NAMALWA (cell line): ENCODE measurements at regions not wholly inside any gene's neighbourhood (a gene's known extent, or its start where the extent isn't known, plus 50 kb on each side); places are given as distances from the start of the nearest gene placed in this dataset.
A peak's percentile ranks its signal among the peaks of the same experiment; 100 is the strongest.
"Not testable (repeated sequence)": the region's sequence is repeated elsewhere in the genome, so short reads cannot be mapped to it uniquely, and the experiment has no call there.

Experiments used
- DNase-seq: peaks from one replicate; pipeline ENCODE4 v3.0.0-alpha.2; 2015; ENCODE audit warnings: low spot score

- no peak for DNase-seq
Measured at GRCh38 chr3:816605-817004, 276.2 kb upstream of the CNTN6 start.

GRCh38 chr3:834679-835078 lies 258.1 kb upstream of the CNTN6 start:
- DNase-seq, result no peak

DNA sequence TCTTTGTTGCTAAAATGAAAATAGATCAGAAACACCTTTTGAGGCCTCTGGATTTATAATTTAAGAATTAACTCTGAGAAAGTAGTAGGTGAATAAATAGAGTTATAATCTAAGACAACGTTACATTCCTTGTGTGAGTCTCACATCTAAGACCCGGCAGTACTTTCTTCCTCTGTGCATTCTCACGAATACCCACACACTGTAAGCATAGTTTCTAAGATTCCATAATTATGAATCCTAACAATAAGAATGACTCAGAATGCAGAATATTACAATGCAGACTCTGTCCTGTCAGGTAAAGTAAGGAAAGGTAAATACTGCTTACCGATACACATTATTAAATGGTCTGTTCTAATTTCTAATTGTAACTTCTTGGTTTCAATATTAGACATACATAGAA lies 257.7 kb upstream of the CNTN6 start:
- no peak for DNase-seq

DNA sequence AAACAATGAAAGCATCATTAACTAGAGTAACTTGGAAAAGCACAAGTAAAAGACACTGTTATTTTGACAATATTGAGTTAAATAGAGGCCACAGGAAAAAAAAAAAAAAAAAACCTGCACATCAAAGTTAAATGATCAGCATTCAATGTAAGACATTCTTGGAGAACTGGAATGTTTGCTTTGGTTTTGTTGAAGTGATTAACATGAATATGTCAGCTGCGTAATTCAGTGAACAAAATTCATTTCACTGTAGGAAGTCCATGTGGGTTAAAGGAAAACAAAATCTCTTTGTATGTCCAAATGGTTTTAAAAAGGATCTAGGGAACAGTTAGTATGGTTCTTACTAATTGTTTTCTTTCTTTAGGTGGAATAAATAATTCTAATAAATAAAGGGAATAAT lies 252.8 kb upstream of the CNTN6 start:
- DNase-seq, result no peak

DNA sequence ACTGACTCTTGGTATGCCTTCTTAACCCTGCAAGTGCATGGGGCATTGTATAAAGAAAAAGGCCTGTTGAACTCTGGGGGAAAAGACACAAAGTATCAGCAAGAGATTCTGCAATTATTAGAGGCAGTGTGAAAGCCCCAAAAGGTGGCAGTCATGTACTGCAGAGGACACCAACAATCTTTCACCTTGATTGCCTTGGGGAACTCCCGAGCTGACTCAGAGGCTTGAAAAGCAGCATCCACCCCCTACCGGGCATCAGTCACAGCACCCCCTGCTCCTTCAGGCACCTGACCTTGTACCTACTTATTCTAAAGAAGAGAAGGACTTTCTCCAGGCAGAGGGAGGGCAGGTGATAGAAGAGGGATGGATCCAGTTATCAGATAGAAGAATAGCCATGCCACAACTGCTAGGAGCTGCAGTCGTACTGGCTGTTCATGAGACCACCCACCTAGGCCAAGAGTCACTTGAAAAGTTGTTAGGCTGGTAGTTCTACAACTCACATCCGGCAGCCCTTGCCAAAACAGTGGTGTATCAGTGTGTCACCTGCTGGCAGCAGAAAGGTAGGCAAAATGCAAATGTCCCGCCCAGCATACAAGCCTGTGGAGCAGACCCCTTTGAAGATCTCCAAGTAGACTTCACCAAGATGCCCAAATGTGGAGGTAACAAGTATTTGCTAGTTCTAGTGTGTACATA lies 241.6 kb upstream of the CNTN6 start:
- peak; percentile 10 for DNase-seq

DNA sequence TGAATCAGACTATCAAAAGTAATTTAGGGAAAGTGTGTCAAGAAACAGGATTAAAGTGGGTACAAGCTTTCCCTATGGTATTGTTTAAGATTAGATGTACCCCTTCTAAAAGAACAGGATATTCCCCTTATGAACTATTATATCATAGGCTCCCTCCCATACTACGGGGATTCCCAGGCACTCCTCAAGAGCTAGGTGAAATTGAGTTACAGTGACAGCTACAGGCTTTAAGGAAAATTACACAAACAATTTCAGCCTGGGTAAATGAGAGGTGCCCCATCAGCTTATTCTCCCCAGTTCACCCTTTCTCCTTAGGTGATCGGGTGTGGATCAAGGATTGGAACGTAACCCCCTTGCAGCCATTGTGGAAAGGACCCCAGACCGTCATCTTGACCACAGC lies 240.8 kb upstream of the CNTN6 start:
- DNase-seq, result no peak

GRCh38 chr3:853489-853888 lies 239.3 kb upstream of the CNTN6 start:
- DNase-seq, result no peak

DNA sequence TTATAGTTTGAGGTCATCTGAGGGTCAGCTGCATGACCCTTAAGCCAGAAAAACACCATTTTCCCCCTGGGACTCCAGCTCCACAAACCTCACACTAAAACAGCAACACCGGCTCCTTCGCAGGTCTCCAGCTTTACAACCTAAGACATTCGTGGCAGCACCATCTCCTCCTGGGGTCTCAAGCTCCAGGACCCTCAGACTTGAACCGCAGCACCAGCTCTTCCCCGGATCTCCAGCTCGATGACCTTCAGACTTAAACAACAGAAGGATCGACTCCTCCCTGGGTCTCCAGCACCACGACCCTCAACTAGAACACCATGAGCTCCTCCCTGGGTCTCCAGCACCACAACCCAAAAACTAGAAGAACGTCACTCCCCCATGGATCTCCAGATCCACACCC lies 233.7 kb upstream of the CNTN6 start:
- DNase-seq, result no peak

DNA sequence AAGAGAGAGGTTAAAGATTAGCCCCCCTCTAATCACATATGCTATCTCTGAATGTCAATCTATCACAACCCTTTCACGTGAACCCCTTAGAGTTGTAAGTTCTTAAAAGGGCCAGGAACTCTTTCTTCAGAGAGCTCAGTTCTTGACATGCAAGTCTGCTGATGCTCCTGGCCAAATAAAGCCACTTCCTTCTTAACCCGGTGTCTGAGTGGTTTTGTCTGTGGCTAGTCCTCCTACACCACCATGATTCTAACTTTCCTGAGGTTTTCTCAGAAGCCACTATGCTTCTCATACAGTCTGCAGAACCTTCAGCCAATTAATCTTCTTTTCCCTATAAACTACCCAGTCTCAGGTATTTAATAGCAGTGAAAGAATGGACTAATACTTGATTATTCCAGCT lies 231.1 kb upstream of the CNTN6 start:
- DNase-seq, result no peak

- DNase-seq, result no peak
Measured at GRCh38 chr3:869269-869668, 223.6 kb upstream of the CNTN6 start.

- no peak for DNase-seq
Measured at GRCh38 chr3:869734-870133, 223.1 kb upstream of the CNTN6 start.

DNA sequence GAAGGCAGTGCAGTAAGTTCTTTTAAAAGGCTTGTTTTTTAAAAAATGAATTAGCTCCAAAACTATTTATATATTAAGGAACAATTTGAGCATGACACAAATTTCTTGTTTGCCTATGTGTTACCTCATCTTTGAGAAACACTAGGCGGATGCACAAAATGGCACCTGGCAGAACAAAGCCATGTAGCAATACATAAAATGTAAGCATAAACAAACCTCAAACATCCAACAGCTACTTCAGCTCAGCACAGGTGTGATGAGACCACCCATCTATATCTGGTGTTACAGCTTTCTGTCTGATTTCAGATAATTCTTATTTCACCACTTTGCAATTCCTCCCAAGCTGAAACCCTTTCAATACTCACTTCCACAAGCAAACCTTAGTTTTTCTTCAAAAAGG lies 221.2 kb upstream of the CNTN6 start:
- no peak for DNase-seq

- DNase-seq, result no peak
Measured at GRCh38 chr3:877001-877400, 215.8 kb upstream of the CNTN6 start.

DNA sequence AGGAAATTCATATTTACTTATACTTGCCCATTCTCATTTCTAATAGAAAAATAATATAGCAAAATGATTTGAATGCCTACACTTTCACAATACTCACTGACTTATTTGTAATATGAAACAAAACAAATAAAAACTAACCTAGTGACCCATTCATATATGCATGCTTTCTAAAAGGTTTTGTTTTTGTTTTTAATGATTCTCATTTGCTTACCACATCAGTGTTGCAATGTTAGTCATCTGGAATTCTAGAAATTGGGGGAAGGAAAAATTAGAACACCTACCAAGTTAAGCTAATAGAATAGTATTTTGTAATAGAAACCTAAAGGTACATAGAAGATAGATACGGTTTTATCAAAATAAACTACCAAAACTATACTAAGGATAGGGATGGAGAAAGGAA lies 214.1 kb upstream of the CNTN6 start:
- DNase-seq, result no peak

DNA sequence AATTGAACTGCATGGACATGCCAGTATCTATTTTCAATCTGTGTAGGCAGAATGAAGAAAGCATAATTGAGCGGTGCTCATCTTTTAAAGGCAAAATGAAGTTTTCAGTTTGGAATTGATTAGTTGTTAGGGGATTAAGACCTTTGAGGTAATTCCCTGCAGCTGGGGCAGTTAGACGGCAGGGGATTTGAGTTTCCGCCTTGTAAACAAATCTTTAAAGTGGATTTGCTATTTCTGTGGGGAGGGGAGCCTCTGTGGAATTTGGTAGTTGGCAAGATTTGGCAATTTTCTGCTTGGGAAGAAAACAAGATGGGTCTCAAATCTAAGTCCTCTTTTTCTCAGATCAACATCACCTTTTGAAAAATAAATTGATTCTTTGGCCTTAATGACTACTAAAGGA lies 212.5 kb upstream of the CNTN6 start:
- no peak for DNase-seq

- no peak for DNase-seq
Measured at GRCh38 chr3:882533-882932, 210.3 kb upstream of the CNTN6 start.

- DNase-seq, result peak; percentile 48
Measured at GRCh38 chr3:901953-902778, 190.7 kb upstream of the CNTN6 start.

- DNase-seq, result no peak
Measured at GRCh38 chr3:905217-905616, 187.6 kb upstream of the CNTN6 start.

DNA sequence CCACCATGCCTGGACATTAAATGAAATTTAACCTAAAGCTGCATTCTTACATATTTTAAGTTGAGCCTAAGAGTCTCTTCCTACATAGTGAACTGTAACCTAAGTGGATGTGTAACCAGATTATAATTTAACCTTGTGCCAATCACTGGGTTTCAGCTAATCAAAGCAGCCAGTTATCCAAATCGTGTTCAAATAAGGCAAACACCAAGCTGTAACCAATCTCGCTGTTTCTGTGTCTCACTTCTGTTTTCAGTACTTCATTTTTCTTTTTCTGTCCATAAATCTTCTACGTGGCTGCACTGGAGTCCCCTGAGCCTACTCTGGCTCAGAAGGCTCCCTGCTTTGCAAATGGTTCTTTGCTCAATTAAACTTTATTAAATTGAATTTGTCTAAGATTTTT lies 186.1 kb upstream of the CNTN6 start:
- no peak for DNase-seq

GRCh38 chr3:908839-909238 lies 184.0 kb upstream of the CNTN6 start:
- DNase-seq, result no peak

DNA sequence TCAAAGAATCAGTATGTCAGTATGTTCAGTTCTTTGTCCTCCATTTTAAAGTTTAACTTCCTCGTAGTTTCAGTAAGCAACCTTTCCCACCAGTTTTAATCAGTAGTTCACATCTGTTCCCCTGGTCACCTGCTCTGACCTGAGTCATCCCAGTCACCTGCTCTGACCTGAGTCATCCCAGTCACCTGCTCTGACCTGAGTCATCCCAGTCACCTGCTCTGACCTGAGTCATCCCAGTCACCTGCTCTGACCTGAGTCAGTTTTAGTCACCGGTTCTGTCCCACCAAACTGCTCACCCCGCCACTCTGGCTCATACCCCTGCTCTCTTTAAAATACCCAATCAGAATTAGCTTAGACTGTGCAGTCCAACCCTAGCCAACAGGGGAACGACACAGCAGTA lies 180.1 kb upstream of the CNTN6 start:
- DNase-seq, result not testable (repeated sequence)

DNA sequence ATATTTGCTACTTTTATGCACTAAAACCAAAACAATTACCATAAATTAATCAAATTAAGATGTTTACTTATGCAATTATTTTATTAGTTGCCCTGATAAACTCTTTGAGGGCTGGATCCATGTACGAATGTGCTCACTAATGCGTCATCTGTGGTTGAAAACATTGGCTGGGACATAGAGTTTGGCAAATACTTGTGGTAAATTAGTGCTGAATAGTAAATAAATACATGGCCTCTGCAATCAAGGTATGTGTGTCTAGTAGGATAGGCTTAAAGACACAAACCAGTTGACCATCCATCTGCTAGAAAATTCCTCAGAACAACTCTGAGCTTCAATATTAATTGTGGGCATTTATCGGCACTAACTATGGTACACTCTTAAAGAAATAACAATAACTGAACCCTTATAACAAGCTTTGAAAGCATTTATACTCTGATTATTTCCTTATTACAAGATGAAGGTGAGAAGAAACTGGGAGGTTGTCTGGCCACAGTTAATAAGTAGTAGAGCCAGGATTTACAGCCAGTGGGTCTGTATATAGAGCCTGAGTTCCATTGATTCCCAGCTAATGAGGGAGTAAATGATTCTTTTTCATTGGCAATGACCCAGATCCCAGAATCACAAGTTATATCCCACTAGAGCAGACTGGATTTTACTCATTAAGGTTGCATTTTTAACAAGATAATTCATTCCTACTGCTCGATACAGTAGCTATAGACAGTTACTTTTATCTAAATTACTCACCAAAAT lies 169.5 kb upstream of the CNTN6 start:
- no peak for DNase-seq

DNA sequence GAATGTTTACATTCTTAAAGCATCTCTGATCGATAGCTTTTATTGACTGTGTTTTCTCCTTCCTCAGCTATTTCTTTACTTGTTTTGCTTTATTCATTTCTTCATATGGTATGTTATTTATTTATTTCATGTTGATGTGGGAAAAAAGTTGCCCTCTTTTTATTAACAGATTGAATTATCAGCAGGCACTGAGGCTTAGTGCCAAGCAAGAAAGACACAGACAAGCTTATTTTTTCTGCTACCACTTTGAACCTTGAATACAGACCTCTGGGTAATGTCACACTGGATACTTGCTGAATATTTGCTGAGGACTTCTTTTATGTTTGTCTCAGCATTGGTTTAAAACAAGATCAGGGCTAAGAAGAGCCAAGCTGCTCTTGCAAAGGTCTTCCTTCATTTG lies 162.0 kb upstream of the CNTN6 start:
- DNase-seq, result no peak
